ENCODE measurements at regions not wholly inside any gene's neighbourhood (a gene's known extent, or its start where the extent isn't known, plus 50 kb on each side); places are given as distances from the start of the nearest gene placed in this dataset.

DNA sequence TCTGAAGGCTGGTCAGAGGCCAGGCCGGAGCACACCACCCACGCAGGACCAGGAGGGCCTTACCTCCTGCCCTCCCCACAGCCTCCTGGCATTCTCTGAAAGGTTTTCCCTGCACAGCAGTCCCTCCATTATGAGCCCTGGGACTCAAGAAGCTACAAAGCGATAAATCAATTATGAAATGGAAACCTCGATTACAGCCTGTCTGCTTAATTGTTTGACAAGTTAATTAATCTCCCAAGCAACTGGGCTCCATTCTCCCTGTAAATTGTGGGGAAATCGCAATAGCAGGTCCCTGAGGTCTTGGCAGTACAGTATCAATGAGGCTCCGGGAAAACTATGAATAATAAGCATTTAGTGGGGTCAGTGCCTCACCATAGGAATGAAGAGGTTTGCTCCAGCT, 683.5 kb downstream of the NTRK3 start:
- no peak for DNase-seq (ENCODE audit: low spot score)
- Histone ChIP-seq H4K20me1 (ENCODE audit: insufficient read depth, low read length) (no peaks in the 10 kb centered on the region), H3K9me2 (ENCODE audit: insufficient read depth, low read length) (0 out of 2 replicates have a peak, but pooled peaks cover 4% of the 10 kb centered on the region), H3K36me3 (ENCODE audit: insufficient read depth, low read length) (no peaks in the 10 kb centered on the region), H3K4me2 (ENCODE audit: low read length) (no peak overlapping the region), H3K4me3 (ENCODE audit: low read depth, low read length, poor library complexity, severe bottlenecking) (no peak overlapping the region), H3K27ac (ENCODE audit: low read depth, low read length, poor library complexity, severe bottlenecking) (no peak overlapping the region), H2AFZ (ENCODE audit: low read length) (no peak overlapping the region), H3K4me1 (ENCODE audit: insufficient read depth, low read length, poor library complexity, severe bottlenecking) (no peaks in the 10 kb centered on the region), H3K9me3 (ENCODE audit: low read length) (no peaks in the 10 kb centered on the region), H3K79me2 (ENCODE audit: insufficient read depth, low read depth, low read length) (no peaks in the 10 kb centered on the region)
- BruUV-seq (replicated peaks) = no TSS peak
- CTCF ChIA-PET (ENCODE audit: unreplicated experiment) = no interaction called here
- POLR2A ChIA-PET = no interaction called here
- no peak for TF ChIP-seq CTCF (conservative IDR thresholded peaks at IDR 0.05; ENCODE audit: low read length)
- intact Hi-C loops (cut with micrococcal nuclease; ENCODE audit: unreplicated experiment) = no loop called here

DNA sequence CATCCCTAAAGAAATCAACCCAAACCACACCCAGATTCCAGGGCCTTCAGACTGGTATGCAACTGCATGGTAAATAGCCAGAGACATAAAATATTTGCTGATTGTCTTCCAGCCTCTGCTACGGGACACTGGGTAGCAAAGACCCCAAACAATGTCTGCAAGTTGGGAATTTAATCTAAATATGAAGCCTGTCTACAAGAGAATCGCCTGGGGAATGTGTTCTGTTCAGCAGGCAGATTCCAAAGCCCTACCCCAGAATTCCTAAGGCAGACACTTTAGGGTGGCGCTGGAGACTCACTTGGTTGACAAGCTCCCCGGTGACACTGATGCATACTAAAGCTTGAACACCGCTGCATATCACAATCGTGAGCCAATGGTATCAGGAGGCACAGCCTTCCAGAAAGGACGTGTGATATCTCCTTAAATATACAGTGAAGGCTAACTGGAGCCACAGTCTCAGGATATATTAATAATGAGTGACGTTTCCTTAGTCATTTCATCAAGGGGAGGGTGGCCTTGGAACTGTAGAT, 684.1 kb downstream of the NTRK3 start:
- ChIA-PET CTCF (ENCODE audit: unreplicated experiment) (no interaction called here), POLR2A (no interaction called here)
- Histone ChIP-seq H3K4me1 (ENCODE audit: insufficient read depth, low read length, poor library complexity, severe bottlenecking) (no peaks in the 10 kb centered on the region), H3K4me2 (ENCODE audit: low read length) (no peak overlapping the region), H4K20me1 (ENCODE audit: insufficient read depth, low read length) (no peaks in the 10 kb centered on the region), H3K79me2 (ENCODE audit: insufficient read depth, low read depth, low read length) (no peaks in the 10 kb centered on the region), H3K9me2 (ENCODE audit: insufficient read depth, low read length) (0 out of 2 replicates have a peak, but pooled peaks cover 4% of the 10 kb centered on the region), H3K36me3 (ENCODE audit: insufficient read depth, low read length) (no peaks in the 10 kb centered on the region), H2AFZ (ENCODE audit: low read length) (no peak overlapping the region), H3K9me3 (ENCODE audit: low read length) (no peaks in the 10 kb centered on the region), H3K27ac (ENCODE audit: low read depth, low read length, poor library complexity, severe bottlenecking) (no peak overlapping the region), H3K4me3 (ENCODE audit: low read depth, low read length, poor library complexity, severe bottlenecking) (no peak overlapping the region)
- intact Hi-C loops (cut with micrococcal nuclease; ENCODE audit: unreplicated experiment) = no loop called here
- TF ChIP-seq CTCF (conservative IDR thresholded peaks at IDR 0.05; ENCODE audit: low read length) (no peak), EZH2phosphoT487 (IDR thresholded peaks at IDR 0.05; ENCODE audit: borderline replicate concordance, low read depth, low read length) (no peak)
- no TSS peak for BruUV-seq (replicated peaks)
- DNase-seq (ENCODE audit: low spot score) = no peak

DNA sequence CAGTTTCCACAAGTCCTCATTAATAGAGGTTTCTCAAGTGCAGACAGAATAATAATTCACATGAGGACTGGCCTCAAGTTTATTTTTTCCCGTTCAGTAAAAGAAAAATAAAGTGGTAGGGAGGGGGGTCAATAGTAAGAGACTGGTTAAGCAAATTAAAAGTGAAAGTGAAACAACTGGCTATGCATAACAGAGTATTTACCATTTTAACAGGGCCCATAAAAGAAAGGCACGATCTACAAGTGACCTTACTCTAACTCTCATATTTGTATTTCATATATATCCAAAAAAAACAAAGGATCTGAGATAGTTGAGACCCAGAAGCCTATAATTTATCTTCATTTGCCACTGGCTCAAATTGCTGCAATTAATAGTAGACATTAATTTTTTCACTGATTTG, 686.3 kb downstream of the NTRK3 start:
- no peak overlapping the region for H2AFZ ChIP-seq (ENCODE audit: low read length)
- 0 out of 2 replicates have a peak, but pooled peaks cover 4% of the 10 kb centered on the region for H3K9me2 ChIP-seq (ENCODE audit: insufficient read depth, low read length)
- BruUV-seq (replicated peaks) = no TSS peak
- intact Hi-C loops (cut with micrococcal nuclease; ENCODE audit: unreplicated experiment) = no loop called here
- no peaks in the 10 kb centered on the region for H3K36me3 ChIP-seq (ENCODE audit: insufficient read depth, low read length)
- no peaks in the 10 kb centered on the region for H3K9me3 ChIP-seq (ENCODE audit: low read length)
- H3K4me1 ChIP-seq (ENCODE audit: insufficient read depth, low read length, poor library complexity, severe bottlenecking) = no peaks in the 10 kb centered on the region
- no peaks in the 10 kb centered on the region for H4K20me1 ChIP-seq (ENCODE audit: insufficient read depth, low read length)
- no peak overlapping the region for H3K4me3 ChIP-seq (ENCODE audit: low read depth, low read length, poor library complexity, severe bottlenecking)
- ChIA-PET POLR2A (no interaction called here), CTCF (ENCODE audit: unreplicated experiment) (no interaction called here)
- H3K4me2 ChIP-seq (ENCODE audit: low read length) = no peak overlapping the region
- no peak overlapping the region for H3K27ac ChIP-seq (ENCODE audit: low read depth, low read length, poor library complexity, severe bottlenecking)
- DNase-seq (ENCODE audit: low spot score) = no peak
- TF ChIP-seq EZH2phosphoT487 (IDR thresholded peaks at IDR 0.05; ENCODE audit: borderline replicate concordance, low read depth, low read length) (no peak), CTCF (conservative IDR thresholded peaks at IDR 0.05; ENCODE audit: low read length) (no peak)
- H3K79me2 ChIP-seq (ENCODE audit: insufficient read depth, low read depth, low read length) = no peaks in the 10 kb centered on the region

Measured in OCI-LY7 (cell line).